CD1c-positive myeloid dendritic cell (primary cell): ENCODE measurements at regions not wholly inside any gene's neighbourhood (a gene's known extent, or its start where the extent isn't known, plus 50 kb on each side); places are given as distances from the start of the nearest gene placed in this dataset.

Experiments
- DNase-seq: peaks from one replicate; pipeline ENCODE4 v3.0.0-alpha.2; 2016; ENCODE audit errors: extremely low spot score

GRCh38 chr6:7468382-7469081, 72.9 kb upstream of the DSP start:
- DNase-seq = peak; percentile 65

- DNase-seq = no peak
These were observed 71.8 kb upstream of the DSP start for GRCh38 chr6:7469696-7470095.

- no peak for DNase-seq
These were observed 70.3 kb upstream of the DSP start for GRCh38 chr6:7471171-7471570.

- no peak for DNase-seq
These were observed 67.4 kb upstream of the DSP start for GRCh38 chr6:7473805-7474719.

GRCh38 chr6:7475081-7475480, 66.4 kb upstream of the DSP start:
- no peak for DNase-seq

- DNase-seq = peak; percentile 31
These were observed 61.6 kb upstream of the DSP start for GRCh38 chr6:7479801-7480266.

GRCh38 chr6:7484666-7485065, 56.8 kb upstream of the DSP start:
- no peak for DNase-seq

GRCh38 chr6:7486951-7487350, 54.5 kb upstream of the DSP start:
- no peak for DNase-seq

GRCh38 chr6:7488494-7488893, 53.0 kb upstream of the DSP start:
- no peak for DNase-seq

- no peak for DNase-seq
These were observed 52.1 kb upstream of the DSP start for GRCh38 chr6:7489376-7489775.
